ENCODE measurements at regions not wholly inside any gene's neighbourhood (a gene's known extent, or its start where the extent isn't known, plus 50 kb on each side); places are given as distances from the start of the nearest gene placed in this dataset.

DNA sequence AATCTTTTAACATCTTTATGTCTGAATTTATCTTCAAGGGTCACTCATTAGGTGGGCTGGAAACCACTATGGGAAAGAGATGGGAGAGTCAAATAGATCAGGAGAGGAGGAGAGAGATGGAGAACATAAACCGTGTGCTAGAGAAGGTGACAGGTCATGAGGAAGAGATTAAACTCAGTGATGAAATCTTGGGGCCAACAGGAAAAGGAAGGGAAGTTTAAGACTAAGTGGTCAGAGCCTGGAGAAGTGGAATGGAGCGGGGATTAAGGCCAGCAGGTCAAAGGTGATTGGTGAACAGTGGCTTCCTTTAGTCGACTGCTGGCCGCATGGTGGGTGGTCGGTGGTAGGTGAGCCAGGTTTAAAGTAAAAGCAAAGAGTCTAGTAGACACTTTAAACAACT is 169.3 kb upstream of the IVNS1ABP start:
- Histone ChIP-seq H3K36me3 (ENCODE audit: low read depth, missing control alignments) (no peaks in the 10 kb centered on the region), H3K4me3 (no peak overlapping the region), H3K9me3 (no peaks in the 10 kb centered on the region), H3K27me3 (no peaks in the 10 kb centered on the region), H3K4me1 (no peaks in the 10 kb centered on the region), H3K27ac (no peak overlapping the region)
- intact Hi-C loops (cut with DNase I; ENCODE audit: low total_unique reads) = no loop called here
- TF ChIP-seq, protein P1, sequence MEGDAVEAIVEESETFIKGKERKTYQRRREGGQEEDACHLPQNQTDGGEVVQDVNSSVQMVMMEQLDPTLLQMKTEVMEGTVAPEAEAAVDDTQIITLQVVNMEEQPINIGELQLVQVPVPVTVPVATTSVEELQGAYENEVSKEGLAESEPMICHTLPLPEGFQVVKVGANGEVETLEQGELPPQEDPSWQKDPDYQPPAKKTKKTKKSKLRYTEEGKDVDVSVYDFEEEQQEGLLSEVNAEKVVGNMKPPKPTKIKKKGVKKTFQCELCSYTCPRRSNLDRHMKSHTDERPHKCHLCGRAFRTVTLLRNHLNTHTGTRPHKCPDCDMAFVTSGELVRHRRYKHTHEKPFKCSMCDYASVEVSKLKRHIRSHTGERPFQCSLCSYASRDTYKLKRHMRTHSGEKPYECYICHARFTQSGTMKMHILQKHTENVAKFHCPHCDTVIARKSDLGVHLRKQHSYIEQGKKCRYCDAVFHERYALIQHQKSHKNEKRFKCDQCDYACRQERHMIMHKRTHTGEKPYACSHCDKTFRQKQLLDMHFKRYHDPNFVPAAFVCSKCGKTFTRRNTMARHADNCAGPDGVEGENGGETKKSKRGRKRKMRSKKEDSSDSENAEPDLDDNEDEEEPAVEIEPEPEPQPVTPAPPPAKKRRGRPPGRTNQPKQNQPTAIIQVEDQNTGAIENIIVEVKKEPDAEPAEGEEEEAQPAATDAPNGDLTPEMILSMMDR (IDR thresholded peaks at IDR 0.05) = no peak
- TF ChIP-seq POLR2A (IDR thresholded peaks at IDR 0.05) = no peak
- WGBS, 2 donors = 75 to 85% methylated on average over 5 of the region's 5 CpGs
- no peak for DNase-seq

DNA sequence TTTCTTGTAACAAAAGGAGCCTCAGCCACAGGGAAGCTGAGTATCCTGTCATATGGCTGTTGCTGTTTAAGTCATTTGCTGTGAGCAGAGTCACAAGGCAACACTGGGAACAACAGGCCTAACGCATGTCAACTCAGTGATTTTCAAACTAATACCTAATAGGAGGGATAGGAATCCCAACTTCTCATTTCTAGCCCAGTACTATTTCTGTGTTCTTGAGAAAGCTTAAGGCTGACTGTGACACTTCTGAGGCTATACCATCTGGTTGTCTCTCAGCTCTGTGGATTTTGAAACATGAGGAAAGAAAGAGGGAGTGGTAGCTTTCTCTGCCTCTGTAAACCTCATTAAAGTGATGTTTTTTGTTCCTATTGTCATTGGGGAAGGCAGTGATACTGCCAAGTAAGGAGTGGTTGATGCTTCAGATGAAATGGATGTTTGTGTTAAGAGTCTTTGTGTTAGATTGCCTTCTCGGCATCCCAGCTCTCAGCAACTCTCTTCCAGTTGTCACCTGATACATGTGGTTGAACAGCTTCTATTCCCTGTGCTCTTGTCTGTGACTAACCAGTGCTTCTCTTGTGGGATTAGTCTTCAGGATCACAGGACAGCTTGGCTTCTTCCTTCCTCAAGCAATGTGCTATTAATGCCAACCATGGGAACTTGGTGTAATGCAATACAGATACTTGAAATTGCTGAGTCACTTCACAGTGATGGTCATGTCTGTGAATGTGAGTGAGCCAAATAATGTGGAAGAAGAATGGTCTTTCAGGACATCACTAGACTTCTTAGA is 166.8 kb upstream of the IVNS1ABP start:
- WGBS, 2 donors = 86 to 88% methylated on average over 2 of the region's 2 CpGs
- DNase-seq = no peak
- H3K27ac ChIP-seq = no peak overlapping the region

DNA sequence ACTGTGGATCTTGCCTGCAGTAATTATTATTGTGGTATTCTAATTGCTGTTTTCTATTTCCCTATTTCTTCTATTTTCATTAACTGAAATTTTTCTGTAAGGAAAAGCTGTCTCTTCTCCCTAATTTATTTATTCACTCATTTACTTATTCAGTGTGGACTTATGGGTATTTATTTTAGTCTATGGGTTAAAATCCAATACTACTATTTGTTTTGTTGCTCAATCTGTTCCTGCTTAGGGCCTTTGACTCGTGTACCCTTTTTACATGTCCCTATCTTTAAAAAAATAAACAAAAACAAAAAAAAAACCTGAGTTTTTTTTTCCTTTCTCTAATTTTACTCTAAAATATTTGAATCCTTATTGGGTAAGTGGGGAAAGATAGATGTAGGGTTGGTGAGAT is 166.2 kb upstream of the IVNS1ABP start:
- no peaks in the 10 kb centered on the region for H3K9me3 ChIP-seq
- intact Hi-C loops (cut with DNase I; ENCODE audit: low total_unique reads) = no loop called here
- TF ChIP-seq, protein P1 (IDR thresholded peaks at IDR 0.05) = no peak
- TF ChIP-seq POLR2A (IDR thresholded peaks at IDR 0.05) = no peak
- no peaks in the 10 kb centered on the region for H3K27me3 ChIP-seq
- no peak overlapping the region for H3K27ac ChIP-seq
- no peaks in the 10 kb centered on the region for H3K36me3 ChIP-seq (ENCODE audit: low read depth, missing control alignments)
- H3K4me3 ChIP-seq = no peak overlapping the region
- H3K4me1 ChIP-seq = no peaks in the 10 kb centered on the region
- WGBS, 2 donors = 63 to 69% methylated on average over 1 of the region's 1 CpG
- DNase-seq = no peak

More for the DNA sequence above, 166.8 kb upstream of the IVNS1ABP start:
- no peaks in the 10 kb centered on the region for H3K27me3 ChIP-seq
- TF ChIP-seq, protein P1 (IDR thresholded peaks at IDR 0.05) = no peak
- TF ChIP-seq POLR2A (IDR thresholded peaks at IDR 0.05) = no peak
- H3K9me3 ChIP-seq = no peaks in the 10 kb centered on the region
- H3K4me3 ChIP-seq = no peak overlapping the region
- H3K4me1 ChIP-seq = no peaks in the 10 kb centered on the region
- H3K36me3 ChIP-seq (ENCODE audit: low read depth, missing control alignments) = no peaks in the 10 kb centered on the region
- intact Hi-C loops (cut with DNase I; ENCODE audit: low total_unique reads) = no loop called here

DNA sequence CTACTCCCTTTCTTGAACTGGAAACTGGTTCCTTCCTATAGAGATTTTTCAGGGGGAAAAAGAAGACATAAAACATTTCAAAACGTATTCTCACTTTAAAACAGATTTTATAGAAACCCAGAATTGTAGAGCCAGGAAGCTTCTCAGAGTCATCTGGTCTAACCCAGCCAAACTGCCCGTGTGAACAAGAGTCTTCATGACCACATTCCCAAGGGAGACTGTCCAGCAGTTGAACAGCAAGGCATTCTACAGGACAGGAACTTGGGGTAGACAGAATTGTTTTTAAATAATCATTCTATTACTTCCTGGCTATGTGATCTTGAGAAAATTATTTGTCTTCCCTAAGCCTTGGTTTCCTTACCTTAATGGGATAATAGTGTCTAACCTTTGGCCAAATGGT is 163.5 kb upstream of the IVNS1ABP start:
- DNase-seq = no peak
- H3K27me3 ChIP-seq = no peaks in the 10 kb centered on the region
- no peak overlapping the region for H3K4me3 ChIP-seq
- TF ChIP-seq, protein P1 (IDR thresholded peaks at IDR 0.05) = no peak
- TF ChIP-seq POLR2A (IDR thresholded peaks at IDR 0.05) = no peak
- H3K36me3 ChIP-seq (ENCODE audit: low read depth, missing control alignments) = no peaks in the 10 kb centered on the region
- WGBS, 2 donors = 63% methylated on average over 2 of the region's 2 CpGs
- no peaks in the 10 kb centered on the region for H3K4me1 ChIP-seq
- no peak overlapping the region for H3K27ac ChIP-seq
- no peaks in the 10 kb centered on the region for H3K9me3 ChIP-seq
- intact Hi-C loops (cut with DNase I; ENCODE audit: low total_unique reads) = no loop called here

DNA sequence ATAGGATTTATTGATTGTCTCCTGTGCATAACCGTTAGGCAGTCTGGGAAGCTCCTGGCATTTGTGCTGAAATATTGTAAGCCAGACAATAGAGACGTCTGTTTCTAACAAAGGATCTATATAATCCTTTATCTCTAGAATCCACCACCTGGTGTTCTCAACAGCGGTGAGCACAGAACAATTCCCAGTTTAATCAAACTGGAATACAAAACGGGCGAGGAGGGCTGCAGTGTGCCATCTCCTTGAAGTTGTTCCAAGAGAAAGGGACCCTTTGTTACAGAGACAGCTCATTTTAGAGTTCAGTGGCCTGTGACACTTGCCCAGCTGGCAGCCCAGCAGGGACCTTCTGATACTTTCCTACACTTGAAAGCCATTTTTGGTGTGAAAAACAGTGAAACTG is 162.8 kb upstream of the IVNS1ABP start:
- intact Hi-C loops (cut with DNase I; ENCODE audit: low total_unique reads) = no loop called here
- H3K27me3 ChIP-seq = no peaks in the 10 kb centered on the region
- H3K4me3 ChIP-seq = no peak overlapping the region
- no peaks in the 10 kb centered on the region for H3K9me3 ChIP-seq
- H3K27ac ChIP-seq = no peak overlapping the region
- no peak for DNase-seq
- H3K4me1 ChIP-seq = no peaks in the 10 kb centered on the region
- H3K36me3 ChIP-seq (ENCODE audit: low read depth, missing control alignments) = no peaks in the 10 kb centered on the region
- WGBS, 2 donors = 69 to 78% methylated on average over 5 of the region's 5 CpGs
- TF ChIP-seq, protein P1 (IDR thresholded peaks at IDR 0.05) = no peak
- TF ChIP-seq POLR2A (IDR thresholded peaks at IDR 0.05) = no peak
